ENCODE measurements at regions not wholly inside any gene's neighbourhood (a gene's known extent, or its start where the extent isn't known, plus 50 kb on each side); places are given as distances from the start of the nearest gene placed in this dataset.

DNA sequence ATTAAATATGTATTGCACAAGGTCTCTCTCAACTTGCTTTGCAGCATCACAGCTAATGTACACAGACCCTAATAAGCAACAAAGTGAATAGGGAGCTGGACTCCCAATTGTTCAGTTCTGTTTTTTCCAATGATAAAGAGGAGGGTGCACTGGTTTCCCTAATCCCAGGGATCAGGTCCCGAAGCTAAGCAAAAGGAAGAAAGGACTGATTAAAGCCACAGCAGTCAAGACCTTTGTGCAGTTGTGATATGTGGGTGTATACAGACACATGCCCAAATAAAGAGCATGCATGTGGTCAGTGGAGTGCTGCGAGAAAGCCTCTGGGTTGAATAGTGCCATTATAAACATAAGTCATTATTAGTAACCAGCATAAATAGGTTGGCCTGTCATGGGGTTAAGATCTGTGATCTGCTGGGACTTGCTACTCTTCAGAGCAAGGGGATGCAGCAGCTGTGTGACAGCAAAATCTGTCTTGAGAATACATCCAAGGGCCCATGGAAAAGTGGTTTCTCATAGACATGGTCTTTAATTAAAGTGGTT lies 1863.1 kb upstream of the WWC1 start:
- no peak for ATAC-seq
- intact Hi-C loops (cut with DNase I), result no loop called here
- no peak for DNase-seq

DNA sequence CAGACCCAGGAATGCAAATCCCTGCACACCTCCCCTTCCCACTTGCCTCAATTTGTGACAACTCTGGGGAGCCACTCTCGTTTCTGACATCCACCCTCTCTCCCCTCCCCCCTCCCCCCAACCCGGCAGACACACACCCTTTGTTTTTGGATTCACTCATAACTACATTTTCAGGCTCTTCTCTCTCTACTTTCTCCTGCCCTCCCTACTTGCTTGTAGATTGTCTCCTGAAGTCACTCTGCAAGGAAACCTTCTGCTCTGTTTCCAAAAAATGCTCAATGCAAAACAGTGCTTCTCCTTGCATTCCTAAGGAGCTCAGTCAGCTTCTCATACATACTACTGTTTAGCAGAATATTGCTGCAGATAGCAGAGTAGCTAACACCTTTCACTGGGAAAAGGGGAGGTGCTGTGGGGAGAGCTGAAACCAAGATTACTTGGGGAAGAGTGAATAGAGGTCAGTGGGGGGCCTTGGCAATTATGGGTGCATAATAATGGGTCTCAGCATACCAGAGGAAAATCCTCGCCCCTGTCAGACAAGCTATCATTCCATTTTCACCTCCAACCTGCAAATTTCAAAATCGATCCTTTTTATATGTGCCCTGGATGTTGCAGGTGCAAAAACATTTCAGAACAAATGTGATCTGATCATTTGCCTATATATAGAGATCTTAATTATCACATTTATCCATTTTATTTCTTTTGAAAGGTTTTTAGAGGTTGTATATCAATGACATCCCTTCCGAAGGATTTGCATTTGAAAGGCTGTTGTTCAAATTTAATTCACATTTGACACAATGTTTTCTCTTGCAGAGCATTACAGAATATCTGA lies 1860.7 kb upstream of the WWC1 start:
- ATAC-seq (no peak), DNase-seq (no peak)
- intact Hi-C loops (cut with DNase I), result no loop called here

GRCh38 chr5:166431456-166431855 lies 1860.0 kb upstream of the WWC1 start:
- intact Hi-C loops (cut with DNase I), result no loop called here
- ATAC-seq, result no peak

DNA sequence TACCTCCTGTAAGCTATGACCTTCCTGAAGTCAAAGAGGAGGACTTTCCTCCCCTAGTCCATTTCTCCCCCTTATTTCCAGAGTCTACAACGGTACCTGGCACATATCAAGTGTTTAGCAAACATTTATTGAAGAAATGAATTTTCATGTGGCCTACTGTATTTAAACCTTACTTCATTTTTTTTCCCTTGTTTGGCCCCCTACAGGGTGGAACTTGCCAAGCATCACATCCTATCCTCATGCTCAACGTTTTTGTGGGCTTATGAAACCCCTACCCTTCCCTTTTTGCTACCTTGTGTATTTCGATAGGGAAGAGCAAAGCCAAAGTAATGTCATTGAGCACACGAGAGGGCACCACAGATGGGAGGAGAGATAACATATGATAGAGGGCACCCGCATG lies 1857.8 kb upstream of the WWC1 start:
- intact Hi-C loops (cut with DNase I), result no loop called here

More at GRCh38 chr5:166431456-166431855, 1860.0 kb upstream of the WWC1 start:
- DNase-seq, result no peak

GRCh38 chr5:166436872-166437271 lies 1854.6 kb upstream of the WWC1 start:
- no peak for DNase-seq
- intact Hi-C loops (cut with DNase I), result no loop called here
- no peak for ATAC-seq

More for the DNA sequence above, 1857.8 kb upstream of the WWC1 start:
- DNase-seq, result no peak
- ATAC-seq, result no peak

GRCh38 chr5:166486348-166486747 lies 1805.1 kb upstream of the WWC1 start:
- intact Hi-C loops (cut with DNase I), result no loop called here
- ATAC-seq, result no peak
- no peak for DNase-seq

DNA sequence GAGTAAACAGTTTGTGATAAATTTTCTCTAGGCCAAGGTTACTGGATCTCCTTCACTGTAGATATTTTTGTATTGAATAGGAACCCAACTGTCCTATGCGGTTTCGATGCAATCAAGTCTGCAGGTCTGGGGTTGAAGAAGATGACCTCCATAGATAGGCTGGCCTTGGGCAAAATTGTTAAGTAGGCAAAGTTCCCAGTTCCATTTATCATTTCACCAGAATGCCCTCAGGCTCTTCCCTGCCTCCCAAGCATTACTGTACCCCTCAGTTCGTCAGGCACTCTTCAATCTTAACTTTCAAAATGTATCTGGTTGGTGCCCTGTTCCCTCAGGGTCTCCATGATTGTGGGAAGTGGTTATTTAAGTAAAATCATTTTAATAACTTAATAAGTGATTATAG lies 1802.9 kb upstream of the WWC1 start:
- DNase-seq (no peak), ATAC-seq (no peak)
- intact Hi-C loops (cut with DNase I), result no loop called here

DNA sequence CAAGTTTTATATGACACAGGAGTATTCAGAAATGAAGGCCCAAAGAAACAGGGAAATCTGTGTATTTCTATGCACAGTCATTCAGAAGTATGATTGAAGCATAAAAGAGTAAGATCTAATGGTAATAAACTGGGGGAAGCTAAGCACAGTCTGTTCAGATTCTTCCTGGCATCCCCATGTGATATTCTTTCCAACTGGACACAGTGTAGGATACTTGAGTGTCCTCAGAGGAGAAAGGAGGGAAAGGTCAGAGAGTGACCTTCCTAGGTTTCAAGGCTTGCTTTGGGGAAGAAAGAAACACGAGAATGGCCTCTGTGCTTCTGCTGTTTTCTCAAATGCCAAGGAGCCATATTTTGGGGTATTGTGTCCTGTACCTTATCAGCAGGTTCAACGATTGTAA lies 1798.4 kb upstream of the WWC1 start:
- DNase-seq, result no peak
- intact Hi-C loops (cut with DNase I), result no loop called here
- ATAC-seq, result peak in 1 of 2 donors; percentile 47

- intact Hi-C loops (cut with DNase I), result no loop called here
- peak; percentile 57 to 91 for ATAC-seq
These were observed 1797.8 kb upstream of the WWC1 start for GRCh38 chr5:166493612-166494011.

GRCh38 chr5:166497496-166498104 lies 1793.8 kb upstream of the WWC1 start:
- intact Hi-C loops (cut with DNase I), result no loop called here
- ATAC-seq (no peak), DNase-seq (no peak)

More at GRCh38 chr5:166493612-166494011, 1797.8 kb upstream of the WWC1 start:
- no peak for DNase-seq

DNA sequence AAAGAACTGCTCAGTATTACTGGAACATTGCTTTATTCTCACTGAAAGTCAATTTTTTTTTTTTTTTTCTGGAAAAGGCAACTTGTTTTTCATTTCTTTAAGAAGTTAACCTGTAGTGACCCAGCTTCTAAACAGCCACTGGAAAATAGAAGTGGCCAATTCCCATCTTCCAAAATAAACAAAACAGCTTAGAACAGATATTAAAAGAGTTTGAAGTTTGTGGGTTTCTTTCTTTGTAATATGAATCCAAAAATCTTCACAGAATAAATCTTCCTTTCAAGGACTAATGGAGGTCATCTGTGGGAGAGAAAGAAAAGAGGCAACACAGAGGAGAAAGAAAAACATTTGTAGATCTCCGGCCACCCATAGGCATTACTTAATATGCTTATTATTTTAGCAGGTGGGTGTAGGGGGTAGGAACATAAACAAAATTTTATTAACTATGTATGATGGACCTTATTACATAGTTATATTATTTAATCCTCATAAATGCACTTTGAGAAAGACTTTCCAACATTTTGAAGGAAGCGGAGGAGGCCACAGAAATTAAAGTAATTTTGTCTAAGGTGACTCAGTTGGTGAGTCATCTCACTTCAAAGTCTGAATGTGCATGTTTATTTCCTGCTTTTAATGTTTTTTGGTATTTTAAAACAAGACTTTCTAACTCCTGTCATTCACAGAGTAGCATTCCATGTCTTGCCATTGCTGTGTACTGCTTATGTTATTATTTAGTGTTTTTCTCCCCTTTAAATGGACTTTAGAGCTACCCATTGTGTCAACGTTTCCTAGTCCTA lies 1791.8 kb upstream of the WWC1 start:
- intact Hi-C loops (cut with DNase I), result no loop called here
- no peak for DNase-seq
- no peak for ATAC-seq

DNA sequence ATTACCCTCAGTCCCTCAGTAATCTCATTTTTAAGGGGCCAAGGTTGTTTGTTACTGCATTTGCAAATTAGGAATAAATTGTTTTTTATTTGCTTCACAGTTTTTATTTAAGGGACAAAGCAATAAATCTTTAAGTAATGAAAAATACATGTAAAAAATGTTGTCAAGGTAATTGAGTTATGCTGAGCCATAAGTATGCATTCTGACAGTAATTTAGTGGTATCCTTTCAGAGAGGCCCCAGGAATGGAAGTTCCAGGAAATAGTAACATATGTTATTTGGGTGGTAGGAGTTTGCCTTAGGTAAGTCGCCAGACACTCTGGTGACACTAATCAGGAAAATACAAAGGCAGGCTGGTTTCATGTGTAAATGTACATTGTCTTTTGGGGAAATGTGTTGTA lies 1787.9 kb upstream of the WWC1 start:
- ATAC-seq, result no peak
- no peak for DNase-seq
- intact Hi-C loops (cut with DNase I), result no loop called here

DNA sequence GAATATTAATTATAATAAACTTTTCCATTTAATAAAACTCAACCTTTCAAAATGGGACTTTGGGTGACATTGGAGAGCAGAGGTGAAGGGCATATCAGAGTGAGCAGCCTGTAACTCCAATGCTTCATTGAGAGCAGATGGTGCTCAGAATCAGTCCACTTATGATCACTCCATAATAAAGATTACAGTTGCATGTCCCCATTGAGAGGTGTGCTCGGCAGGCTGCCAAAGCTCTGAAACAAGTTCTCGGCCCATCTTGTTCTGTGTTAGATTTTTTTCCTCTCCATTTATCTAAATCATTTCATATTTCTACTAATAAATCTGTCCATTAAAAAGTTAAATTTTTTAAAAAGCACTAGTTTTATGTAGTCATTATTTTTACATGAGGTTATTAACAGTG lies 1786.4 kb upstream of the WWC1 start:
- DNase-seq (peak; percentile 27), ATAC-seq (no peak)
- intact Hi-C loops (cut with DNase I), result no loop called here

- DNase-seq (no peak), ATAC-seq (no peak)
- intact Hi-C loops (cut with DNase I), result no loop called here
These were observed 1785.9 kb upstream of the WWC1 start for GRCh38 chr5:166505544-166505943.

- DNase-seq (no peak), ATAC-seq (no peak)
- intact Hi-C loops (cut with DNase I), result no loop called here
These were observed 1783.5 kb upstream of the WWC1 start for GRCh38 chr5:166507810-166508425.

DNA sequence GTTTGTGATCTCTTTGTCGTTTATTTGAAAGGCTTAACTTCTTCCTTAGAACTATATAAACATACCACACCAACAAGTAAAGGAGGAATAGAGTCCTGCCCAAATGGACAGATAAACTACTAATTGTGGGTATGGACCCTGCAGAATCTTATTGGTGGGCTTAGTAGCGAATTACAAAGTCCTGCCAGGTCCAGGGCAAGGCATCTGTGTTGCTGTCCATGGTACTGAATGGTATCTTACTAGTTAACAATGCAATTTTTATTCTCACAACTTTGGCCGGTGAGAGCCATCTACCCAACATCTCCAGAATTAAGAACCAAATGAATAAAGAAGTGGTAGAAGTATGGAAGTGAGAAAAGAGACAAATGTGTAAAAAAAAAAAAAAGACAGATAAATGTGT lies 1782.4 kb upstream of the WWC1 start:
- ATAC-seq (no peak), DNase-seq (no peak)
- intact Hi-C loops (cut with DNase I), result no loop called here

GRCh38 chr5:166517976-166518375 lies 1773.5 kb upstream of the WWC1 start:
- no peak for DNase-seq
- intact Hi-C loops (cut with DNase I), result no loop called here
- ATAC-seq, result no peak

DNA sequence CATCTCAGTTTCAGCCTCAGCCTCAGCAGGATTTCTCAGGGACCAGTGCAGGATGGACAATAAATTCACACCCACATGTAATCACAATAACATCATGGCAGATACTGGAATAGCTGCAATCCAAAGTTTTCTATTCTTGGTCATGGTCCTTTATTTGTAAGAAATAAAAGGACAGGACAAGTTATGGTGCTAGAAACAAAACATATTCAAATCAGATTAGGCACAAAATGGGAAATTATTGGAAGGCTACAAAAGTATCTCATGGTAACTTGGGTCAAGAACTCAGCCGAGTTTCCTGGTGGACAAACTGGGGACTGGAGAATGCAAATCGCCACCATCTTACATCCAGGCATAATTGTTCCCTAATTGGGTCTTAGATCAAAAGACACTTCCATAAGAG lies 1768.2 kb upstream of the WWC1 start:
- no peak for ATAC-seq
- intact Hi-C loops (cut with DNase I), result no loop called here
- DNase-seq, result no peak

- ATAC-seq (no peak), DNase-seq (no peak)
- intact Hi-C loops (cut with DNase I), result no loop called here
These were observed 1762.2 kb upstream of the WWC1 start for GRCh38 chr5:166529200-166529599.

All from left cardiac atrium (tissue), 4 donors.